NCI-H2196 (cell line): ENCODE measurements at regions not wholly inside any gene's neighbourhood (a gene's known extent, or its start where the extent isn't known, plus 50 kb on each side); places are given as distances from the start of the nearest gene placed in this dataset.

ENCODE experiments used
- DNase-seq: peaks from one replicate; lab custom pipeline; 2025; ENCODE audit not compliant: unreplicated experiment; lab: John Stamatoyannopoulos, UW

GRCh38 chr6:63521475-63522210 lies 50.6 kb upstream of the LOC128125822 start:
- DNase-seq = no peak
